ENCODE measurements at regions not wholly inside any gene's neighbourhood (a gene's known extent, or its start where the extent isn't known, plus 50 kb on each side); places are given as distances from the start of the nearest gene placed in this dataset.

- no peak for TF ChIP-seq POLR2A (IDR thresholded peaks at IDR 0.05; ENCODE audit: low read depth, low read length)
- TF ChIP-seq POLR2AphosphoS5 (IDR thresholded peaks at IDR 0.05; ENCODE audit: low read depth, low read length), result no peak
These were observed 694.9 kb downstream of the ZBBX start for GRCh38 chr3:166685246-166685645.

All from GM12892 (cell line).